ENCODE measurements at regions not wholly inside any gene's neighbourhood (a gene's known extent, or its start where the extent isn't known, plus 50 kb on each side); places are given as distances from the start of the nearest gene placed in this dataset.

DNA sequence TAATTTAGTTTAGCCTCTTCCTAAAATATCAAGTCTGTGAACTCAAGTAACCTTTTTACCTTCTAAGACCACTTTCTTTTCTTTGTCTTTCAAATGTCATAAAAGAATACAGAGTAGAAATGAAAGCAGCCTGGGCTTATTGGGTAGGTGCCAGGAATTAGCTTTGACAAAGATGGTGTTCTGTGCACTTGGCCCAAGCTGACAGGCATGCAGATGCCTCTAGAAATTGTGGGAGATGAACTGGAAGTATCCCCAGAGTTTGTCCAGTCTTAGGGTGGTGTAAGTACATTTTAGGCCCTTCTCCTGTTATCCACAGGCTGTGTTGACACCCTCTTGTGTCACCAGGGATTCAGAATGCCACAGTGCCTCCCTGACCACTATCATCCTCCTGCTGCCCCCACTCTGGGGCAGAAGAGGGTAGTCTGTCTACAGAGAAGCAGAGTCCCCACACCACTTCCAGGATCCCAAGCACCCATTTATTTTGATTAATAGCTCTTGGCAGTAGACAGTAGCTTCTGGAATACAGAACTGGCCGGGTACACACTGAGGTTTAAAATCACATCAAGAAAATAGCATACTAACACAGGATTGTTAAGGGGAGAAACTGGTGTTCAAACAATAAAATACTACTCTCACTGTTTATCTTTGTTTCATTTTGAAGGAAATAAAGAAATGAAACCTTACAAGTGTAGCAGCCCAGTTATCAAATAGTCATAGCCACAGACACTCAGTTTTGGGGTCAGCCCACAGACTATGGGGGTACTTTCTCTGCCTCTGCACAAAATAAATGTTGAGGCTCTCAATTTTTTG, 343.2 kb downstream of the KCNRG start:
- DNase-seq (ENCODE audit: low read depth), result no peak

DNA sequence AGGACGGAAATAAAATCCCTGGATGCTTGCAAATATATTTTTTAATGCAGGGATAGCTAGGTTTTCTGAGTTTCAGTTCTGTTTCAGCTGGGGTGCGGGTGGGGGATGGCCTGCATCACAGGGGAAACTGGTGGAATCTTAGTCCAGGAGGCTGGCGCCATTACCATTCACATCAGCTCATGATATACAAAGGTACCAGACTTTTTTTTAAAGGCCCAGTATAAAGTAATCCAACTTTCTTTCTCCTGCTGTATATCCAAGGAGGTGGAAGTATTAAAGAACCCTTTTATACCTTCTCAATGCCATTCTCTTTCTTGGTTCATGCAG, 343.8 kb downstream of the KCNRG start:
- no peak for DNase-seq (ENCODE audit: low read depth)

DNA sequence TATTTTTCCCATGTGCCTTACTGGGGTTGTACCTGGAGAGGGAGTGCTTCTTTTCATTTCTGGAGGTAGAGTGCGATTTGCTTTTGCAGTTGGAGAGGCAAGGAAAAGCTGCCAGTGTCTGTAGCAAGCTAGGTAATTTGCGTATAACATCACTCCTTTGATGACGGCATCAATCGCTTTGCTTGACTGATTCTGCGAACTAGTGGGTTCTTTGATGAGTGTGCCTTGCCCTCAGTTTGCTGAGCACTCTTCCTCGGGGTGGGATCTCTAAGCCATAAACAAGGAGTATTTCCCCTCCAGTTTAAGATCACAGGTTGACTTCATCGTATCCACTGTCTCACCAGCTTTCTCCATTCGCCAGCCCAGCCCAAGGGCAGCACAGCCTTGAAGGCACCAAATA, 344.5 kb downstream of the KCNRG start:
- no peak for DNase-seq (ENCODE audit: low read depth)

DNA sequence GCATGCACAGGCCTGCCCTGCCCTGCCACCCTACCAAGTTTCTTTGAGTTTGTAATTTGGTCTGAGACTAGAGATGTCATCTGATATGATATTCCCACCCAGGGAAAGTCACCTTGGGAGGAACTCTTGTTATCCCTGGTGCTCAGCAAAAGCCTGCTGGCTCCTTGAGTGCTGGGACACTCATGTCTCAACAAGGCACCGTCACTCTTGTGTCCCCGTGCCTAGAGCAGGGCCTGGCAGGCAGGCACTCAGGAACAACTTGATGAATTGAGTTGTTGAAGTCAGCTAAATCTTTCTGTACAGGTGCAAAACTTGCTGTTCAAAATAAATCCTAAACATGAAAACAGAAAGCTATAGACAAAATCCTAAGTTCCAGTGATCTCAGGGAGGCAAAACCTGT, 345.4 kb downstream of the KCNRG start:
- DNase-seq (ENCODE audit: low read depth), result no peak

DNA sequence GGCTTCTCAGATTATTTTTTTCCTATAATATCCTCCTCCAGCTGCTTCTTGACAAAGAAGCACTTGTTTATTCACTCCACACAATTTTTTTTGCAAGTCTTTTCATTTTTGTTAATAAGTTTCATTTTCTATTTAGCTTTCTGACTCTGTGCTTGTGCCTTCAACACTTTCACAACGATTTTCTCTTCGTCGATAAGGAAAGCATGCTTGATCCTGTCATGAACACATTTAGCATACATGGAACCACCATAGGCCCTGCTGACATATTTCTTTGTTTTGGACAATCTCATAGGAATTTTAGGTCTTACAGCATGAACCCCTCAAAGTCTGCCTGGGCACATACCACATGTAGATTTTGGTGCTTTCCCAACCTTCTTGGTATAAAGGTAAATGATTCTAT, 346.0 kb downstream of the KCNRG start:
- DNase-seq (ENCODE audit: low read depth), result no peak

DNA sequence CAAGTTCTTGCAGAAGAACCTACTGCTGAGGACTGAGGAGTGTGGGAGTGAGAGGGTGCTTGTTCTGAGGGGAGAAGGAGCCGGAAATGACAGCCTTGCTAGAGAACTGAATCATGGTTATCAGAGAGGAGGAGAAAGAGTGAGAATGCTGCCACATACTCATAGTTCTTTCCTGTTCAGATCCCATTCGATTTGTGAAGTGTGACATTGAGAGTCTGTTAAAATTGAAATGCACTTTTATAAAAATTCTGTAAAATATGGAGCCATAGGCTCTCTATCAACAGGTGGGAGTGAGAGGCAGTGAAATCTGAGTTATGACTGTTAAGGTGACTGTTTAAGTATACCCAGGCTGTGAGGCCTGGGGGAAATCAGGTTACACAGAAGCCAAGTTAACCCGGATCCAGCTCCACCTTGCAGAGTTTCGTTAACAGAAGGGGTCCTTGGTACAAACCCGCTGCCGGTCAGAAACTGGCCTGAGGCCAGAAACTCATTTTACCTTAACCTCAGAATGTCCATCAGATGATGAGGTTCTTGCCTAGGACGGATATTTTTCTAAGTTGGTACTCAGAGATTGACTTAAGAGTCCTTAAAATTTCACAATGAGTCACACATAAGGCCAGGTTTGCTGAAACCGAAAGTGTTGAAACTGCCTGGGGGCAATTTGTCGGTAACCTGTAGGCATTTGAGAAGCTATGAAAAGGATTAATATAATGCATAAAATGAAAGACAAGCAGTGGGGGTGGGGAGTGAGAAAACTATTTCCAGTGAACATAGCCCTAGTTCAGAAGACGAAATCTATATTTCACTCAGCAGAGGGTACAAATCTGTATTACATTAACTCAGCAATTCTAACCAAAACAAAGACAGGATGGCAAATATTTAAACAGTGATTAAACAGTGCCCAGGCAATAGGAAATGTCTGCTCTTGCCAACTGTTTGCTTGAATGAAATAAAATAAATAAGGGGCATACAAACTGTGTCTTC, 350.5 kb downstream of the KCNRG start:
- peak; percentile 19 for DNase-seq (ENCODE audit: low read depth)

DNA sequence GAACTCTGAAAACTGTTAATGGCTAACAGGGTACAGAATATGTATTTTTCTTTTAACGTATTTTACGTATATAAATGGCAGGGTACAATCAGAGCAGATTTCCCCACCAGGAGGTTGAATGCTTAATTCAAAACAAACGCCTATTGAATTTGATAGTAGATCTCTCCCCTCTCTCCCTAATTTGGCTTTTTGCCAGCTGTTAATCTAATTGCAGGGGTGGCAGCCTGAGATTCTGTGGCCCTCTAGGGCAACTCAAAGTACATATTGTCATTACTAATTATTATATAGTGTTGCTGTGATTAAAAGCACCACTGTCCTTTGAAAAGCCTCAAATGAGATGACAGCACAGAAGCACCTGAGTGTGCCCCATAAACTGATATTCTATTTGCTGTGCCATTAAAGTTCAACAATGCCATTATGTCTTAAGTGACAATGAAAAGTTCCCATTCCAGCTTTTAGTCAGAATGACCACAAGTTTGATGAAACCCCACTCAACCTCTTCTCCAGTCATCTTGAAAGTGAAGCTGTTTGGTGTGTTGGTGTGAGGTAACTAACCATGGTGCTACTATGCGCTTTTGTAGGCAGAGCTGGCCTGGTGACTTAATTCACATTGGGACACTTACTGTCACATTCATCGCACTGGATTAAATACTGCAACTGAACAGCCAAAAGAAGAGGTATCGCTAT, 351.4 kb downstream of the KCNRG start:
- no peak for DNase-seq (ENCODE audit: low read depth)

DNA sequence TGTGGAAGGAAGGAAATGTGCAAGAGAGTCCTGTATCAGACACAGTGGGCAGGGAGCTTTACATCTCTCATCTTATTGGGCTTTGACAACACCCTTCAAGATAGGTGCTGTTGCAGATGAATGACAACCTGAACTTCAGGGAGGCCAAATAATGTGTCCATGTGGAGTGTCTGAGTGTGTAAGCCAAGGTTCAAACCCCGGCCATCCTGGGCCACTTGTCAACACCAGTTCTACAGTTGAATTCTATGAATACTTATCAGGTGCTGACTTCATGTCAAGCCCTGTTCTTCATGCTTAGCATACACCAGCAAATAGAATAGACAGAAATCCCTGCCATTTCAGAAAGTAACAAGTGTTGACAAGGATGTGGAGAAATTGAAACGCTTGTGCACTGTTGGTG, 354.4 kb downstream of the KCNRG start:
- DNase-seq (ENCODE audit: low read depth), result no peak

DNA sequence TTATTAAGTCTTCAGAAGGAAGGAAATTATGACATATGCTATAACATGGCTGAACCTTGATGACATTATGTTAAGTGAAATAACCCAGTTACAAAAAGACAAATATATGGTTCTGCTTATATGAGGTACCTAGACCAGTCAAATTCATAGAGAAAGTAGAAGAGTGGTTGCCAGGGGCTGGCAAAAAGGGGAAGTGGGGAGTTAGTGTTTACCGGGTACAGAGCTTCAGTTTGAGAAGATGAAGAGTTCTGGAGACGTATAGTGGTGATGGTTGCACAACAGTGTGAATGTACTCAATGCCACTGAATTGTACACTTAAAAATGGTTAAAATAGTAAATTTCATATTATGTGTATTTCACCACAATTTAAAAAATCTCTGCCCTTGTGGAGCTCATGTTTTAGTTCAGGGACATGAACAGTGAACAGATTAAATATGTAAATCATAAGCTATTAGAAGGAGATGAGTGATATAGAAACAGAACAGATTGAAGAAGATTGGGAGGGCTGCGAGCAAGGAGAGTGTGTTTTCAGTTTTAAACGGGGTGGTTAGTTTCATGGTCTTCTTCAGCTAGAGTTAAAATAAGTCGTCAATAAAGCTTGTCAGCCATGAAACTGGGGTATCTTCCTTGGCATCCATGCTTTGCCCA, 355.2 kb downstream of the KCNRG start:
- DNase-seq (ENCODE audit: low read depth), result no peak

DNA sequence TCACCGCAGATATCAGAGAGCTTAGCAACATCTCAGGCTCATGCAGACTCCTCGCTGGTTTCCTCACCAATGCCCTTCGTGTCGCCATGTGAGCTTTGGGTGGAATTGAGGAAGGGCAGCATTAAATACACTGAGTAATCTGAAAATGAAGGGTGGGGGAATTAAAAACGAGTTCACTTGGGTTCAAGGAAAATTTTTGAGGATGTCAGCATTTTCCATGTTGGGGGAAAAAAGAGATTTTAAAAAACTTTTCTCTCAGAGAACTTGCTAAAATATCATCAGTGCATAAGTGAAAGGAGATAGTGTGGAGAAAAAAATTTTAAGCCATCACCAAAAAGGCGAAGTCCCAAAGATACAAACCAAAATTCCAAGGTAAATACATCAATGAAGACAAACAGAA, 359.3 kb downstream of the KCNRG start:
- DNase-seq (ENCODE audit: low read depth), result no peak

DNA sequence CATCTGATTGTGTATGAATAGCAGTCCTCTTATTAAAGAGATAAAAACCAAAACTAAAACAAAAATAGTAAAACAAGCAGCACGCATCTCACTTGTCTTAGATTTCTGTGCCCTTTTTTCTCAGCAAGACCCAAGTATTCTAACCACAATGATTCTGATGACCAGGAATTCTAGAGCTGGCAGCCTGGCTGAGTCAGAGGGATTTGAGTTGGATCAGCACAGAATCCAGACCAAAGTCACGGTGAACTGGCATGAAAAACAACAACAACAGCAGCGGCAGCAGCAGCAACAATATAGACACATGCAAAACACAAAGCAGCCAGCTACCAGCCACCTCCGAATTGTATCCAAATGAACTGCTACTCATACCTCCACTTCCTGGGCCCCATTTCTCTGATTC, 360.5 kb downstream of the KCNRG start:
- peak; percentile 58 for DNase-seq (ENCODE audit: low read depth)

DNA sequence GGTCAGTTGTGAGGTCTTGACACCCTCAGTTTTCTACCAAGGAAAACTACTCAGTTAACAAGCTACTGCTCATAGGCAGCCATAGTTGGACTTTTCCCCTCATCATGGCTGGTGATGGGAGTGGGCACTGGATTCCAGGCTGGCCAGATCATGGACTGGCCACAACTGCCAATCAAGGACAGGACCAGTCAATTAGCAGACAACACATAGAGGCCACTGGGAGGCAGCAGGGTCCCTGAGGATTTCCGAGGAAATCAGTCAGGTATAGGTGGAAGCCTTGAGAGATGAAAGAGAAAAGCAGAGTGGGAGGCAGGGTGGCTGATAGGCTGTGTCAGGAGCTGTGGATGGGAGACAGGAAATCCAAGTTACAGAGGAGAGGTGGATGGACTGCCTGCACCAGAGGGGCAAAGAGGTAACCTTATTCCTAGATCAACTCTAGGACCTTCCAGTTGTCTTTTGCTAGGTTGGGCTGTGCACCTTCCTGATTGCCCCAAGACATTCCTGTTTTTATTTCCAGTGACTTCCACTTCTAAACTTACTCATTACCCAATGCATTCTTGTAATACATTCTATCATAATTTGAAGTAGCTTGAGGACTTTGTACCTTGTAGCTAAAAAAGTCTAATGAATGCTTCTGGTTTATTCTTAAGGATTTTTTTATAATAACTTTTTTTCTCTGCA, 361.8 kb downstream of the KCNRG start:
- no peak for DNase-seq (ENCODE audit: low read depth)

DNA sequence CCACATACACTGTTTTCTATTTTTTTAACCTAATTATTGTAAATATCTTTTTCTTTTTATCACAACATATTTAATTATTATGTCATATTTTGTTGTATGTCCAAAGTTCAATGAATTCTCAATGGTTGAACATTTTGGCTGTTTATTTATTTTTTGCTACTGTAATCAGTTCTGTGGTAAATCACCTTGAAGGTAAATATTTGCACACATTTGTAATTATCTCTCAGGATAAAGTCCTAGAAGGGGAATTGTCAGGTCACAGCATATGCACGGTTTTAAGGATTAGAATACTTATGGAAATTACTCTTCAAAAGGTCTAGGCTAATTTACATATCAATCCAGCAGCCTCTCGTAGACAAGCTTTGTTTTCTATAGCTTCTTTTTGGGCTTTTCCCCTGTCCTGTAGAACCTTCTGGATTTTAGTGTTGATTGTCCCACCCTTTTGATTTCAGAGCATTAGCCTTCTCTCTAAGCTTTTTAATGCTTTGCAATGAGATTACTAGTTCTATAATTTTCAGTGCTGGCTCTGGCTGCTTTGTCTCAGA, 362.6 kb downstream of the KCNRG start:
- no peak for DNase-seq (ENCODE audit: low read depth)

DNA sequence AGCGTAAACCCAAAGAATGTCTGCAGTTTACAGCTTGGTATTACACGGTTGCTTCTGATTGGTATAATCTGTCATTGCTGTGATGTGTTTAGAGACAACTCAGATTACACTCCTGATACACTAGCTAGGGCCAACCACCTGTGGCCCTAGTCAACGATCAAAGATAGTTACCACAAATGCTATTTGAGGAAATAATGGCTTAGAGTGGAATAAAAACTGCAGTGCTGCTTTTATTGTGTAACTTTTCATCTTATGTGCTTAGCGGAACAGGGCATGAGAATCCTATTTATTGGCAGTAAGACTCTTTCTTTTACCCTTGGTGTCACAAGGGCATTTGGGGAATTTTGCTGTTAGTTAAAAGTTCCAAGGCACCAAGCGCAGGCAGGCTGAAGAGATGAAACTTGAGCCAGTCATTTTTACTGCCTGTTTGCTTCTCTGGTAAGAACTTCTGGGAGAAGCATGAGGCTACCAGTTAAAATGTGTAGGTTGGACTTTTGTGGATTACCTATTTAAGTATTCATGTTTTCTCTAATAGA, 363.3 kb downstream of the KCNRG start:
- DNase-seq (ENCODE audit: low read depth), result no peak

DNA sequence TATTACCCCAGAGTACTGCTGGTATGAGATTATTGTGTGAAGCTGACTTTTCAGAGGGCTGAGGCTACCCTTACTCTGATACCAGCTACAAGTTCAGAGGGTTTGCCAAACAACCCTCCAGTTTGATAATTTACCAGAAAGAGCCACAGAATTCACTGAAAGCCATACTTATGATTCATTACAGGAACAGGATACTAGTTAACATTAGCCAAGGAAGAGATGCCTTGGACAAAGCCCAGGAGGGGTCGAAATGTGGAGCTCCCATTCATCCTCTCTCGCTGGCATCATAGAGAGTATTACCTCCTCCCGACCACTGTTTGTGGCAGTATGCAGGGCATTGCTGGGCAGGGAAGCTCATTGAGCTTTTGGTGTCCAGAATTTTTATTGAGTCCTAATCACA, 364.3 kb downstream of the KCNRG start:
- no peak for DNase-seq (ENCODE audit: low read depth)

DNA sequence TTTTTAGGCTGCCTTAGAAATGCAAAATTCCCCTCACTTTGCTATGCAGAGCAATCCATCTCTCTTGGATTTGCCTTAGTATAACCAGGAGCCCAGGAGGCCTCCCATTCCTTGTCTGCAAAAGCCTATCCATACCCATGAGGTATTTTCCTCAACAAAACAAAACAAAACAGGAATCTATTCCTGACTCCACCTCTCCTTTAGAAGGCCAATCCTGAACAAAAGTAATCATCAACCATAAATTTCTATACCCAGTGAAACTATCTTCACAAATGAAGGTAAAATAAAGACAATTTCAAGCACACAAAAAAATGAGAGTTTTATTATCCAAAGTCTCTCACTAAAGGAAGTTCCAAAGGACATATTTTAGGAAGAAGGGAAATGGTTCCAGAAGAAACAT, 365.7 kb downstream of the KCNRG start:
- no peak for DNase-seq (ENCODE audit: low read depth)

DNA sequence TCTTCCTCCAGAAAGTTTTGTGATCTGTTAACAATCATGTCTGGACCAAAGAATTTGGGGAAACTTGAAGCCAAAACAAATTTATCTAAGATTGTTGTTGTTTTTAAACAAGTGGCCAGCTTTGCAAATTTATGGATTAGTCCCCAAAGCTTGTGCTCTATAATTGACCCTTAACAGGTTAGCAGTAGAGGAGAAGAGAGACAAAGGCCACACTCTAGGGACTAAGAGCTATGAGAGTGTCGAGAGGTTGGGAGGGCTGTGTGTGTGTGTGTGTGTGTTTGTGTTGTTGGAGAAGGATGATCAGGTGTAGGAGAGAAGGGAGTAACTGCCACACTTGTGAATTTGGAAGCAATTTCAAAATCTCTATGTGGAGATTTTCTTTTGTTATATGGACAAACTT, 367.3 kb downstream of the KCNRG start:
- no peak for DNase-seq (ENCODE audit: low read depth)

DNA sequence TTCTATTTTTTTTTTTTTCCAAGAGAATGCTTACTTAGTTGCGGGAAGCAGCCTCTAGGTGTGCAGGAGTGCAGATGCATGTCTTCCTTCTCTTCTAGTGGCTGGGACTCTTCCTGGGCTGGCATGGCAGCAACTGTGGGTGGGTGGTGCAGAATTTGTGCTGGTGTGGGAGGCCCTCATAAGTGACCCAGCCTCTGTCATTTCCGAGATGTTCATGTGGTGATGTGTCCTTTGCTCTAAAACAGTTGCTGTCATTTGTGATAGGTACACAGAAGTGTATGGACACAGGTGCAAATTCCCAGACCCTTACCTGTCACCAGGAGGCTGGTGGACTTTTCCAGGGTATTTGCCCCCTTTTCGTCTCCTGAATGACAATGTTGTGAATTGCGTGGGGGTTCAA, 367.7 kb downstream of the KCNRG start:
- no peak for DNase-seq (ENCODE audit: low read depth)

DNA sequence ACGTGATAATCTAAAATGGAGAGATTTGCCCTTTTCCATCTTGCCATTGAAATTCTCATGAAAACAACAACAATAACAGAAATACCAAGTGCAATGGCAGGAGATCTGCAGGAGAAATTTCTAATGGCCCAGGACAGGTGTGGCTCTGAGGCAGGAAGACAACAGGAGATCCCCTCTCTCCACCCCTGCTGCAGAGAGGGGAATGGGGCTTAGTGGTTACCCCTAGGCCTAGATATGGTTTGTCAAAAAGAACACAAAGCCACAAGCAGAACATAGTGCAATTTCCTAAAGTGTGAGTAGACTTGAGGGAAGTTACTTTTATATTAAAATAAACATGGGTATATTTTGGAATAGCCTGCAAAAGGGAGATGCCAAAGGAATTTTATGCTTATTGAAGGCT, 369.5 kb downstream of the KCNRG start:
- no peak for DNase-seq (ENCODE audit: low read depth)

DNA sequence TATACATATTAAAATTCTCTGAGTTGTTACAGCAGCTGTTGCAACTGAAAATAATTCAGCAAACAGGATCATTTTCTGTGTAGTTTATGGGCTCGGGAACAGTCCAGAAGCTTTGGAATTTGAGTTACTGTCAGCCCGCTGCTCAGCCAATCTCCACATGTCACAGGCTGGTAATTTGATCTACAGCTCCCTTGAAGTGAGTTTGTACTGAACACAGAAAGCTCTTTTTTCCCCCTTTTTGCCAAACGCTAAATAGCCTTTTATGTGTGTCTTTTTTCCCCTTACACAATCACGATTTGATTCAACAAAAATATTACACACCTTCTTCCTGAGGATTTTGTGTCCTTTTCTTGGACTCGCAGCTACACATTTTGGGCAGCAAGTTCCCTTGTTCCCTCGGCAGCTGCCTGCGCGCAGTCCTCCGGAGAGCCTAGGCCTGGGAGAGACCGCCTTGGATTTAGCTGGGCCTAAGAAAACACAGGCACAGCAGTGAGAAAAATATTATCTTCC, 371.4 kb downstream of the KCNRG start:
- no peak for DNase-seq (ENCODE audit: low read depth)

DNA sequence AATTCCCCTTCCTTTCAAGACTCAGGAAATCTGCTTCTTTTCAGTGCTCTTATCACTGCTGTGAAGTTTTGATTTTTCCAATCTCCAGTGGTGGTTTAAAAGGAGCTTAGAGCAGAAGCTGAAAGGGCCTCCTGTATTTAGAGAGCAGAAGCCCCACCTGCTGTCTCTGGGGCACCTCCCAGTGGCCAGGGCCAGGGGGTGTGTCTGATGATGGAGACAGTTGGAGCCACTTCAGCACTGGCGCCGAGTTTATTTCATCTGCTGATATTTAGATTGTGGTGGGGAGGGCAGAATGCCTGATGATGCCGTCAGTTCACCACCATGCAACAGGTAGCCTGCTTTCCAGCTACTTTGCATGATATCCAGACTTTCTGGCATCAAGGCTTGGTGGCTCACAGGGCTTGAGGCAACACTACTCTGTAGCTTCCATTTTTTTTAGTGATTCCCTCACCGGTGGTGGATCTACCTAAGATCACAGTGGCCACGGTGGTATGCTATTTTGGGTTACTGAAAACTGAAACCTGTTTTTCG, 371.9 kb downstream of the KCNRG start:
- peak; percentile 17 for DNase-seq (ENCODE audit: low read depth)

Measured in ELR (cell line).